HepG2 (cell line): ENCODE measurements at regions not wholly inside any gene's neighbourhood (a gene's known extent, or its start where the extent isn't known, plus 50 kb on each side); places are given as distances from the start of the nearest gene placed in this dataset.
"Not testable (repeated sequence)": the region's sequence is repeated elsewhere in the genome, so short reads cannot be mapped to it uniquely, and the experiment has no call there.

Experiments used
- ATAC-seq: fragments of 200-7000 bp; cut with Tn5 transposase; 3 replicates; pipeline ENCODE4 v1.9.1; 2020; ENCODE audit warnings: mild to moderate bottlenecking, moderate library complexity
- BruUV-seq: library from RNA; stranded (reverse); fragments of 400-500 nt; replicated peaks from 2 replicates; lab custom pipeline; 2021; lab: Mats Ljungman, UMichigan
- CTCF ChIA-PET: fragments of 300-600 bp; formaldehyde crosslinking; extraction: SDS; loops from one replicate; lab custom pipeline; 2021; ENCODE audit warnings: low total read pairs, inconsistent platforms, low intra/inter-chr PET ratio; lab: Yijun Ruan, JAX
- POLR2A ChIA-PET: fragments of 350-600 bp; sonication (Branson Sonifier 250); formaldehyde crosslinking; loops from one replicate; lab custom pipeline; 2020; ENCODE audit warnings: antibody characterized with exemption, inconsistent platforms; lab: Yijun Ruan, JAX
- DNase-seq: peaks from one replicate; pipeline ENCODE4 v3.0.0-alpha.2; 2015; ENCODE audit warnings: low spot score
- FAIRE-seq: peaks from 3 replicates; lab custom pipeline; 2011; peaks lifted over from hg19 to GRCh38; lab: Jason Lieb, UNC
- H2AFZ ChIP-seq: one replicate; pipeline ENCODE4 v1.6.1; 2011; ENCODE audit warnings: low read length, inconsistent platforms
- H3K27ac ChIP-seq: fragments of 300-600 bp; 3 replicates; pipeline ENCODE4 v1.8.0; 2011; ENCODE audit warnings: mixed run types, mild to moderate bottlenecking, mixed read lengths, low read length, inconsistent platforms; ENCODE audit not compliant: insufficient read depth; ENCODE audit errors: extremely low read length
- H3K27me3 ChIP-seq, 2 experiments: fragments of 200-600 bp in 1 of 2; 2 replicates in 1 of 2; 3 replicates in 1 of 2; pipeline versions ENCODE4 v1.6.0 to v1.8.0; 2011; ENCODE audit warnings: low read length in 2 of 2, mild to moderate bottlenecking in 2 of 2, moderate library complexity in 2 of 2, inconsistent platforms in 1 of 2; ENCODE audit not compliant: insufficient read depth in 2 of 2, control insufficient read depth in 1 of 2
- H3K36me3 ChIP-seq, 2 experiments: fragments of 200-600 bp in 1 of 2; replicated peaks in 1 of 2; 2 replicates in 1 of 2; 3 replicates in 1 of 2; pipeline versions ENCODE4 v1.5.1 to v1.8.0; 2011; ENCODE audit warnings: low read length in 2 of 2, inconsistent platforms in 1 of 2; ENCODE audit not compliant: insufficient read depth in 2 of 2, control insufficient read depth in 1 of 2
- H3K4me1 ChIP-seq: 2 replicates; pipeline ENCODE4 v1.5.1; 2012; ENCODE audit warnings: low read length, inconsistent platforms; ENCODE audit not compliant: insufficient read depth
- H3K4me2 ChIP-seq: 2 replicates; pipeline ENCODE4 v1.6.0; 2011; ENCODE audit warnings: low read depth, low read length, inconsistent platforms
- H3K4me3 ChIP-seq, 3 experiments: fragments of 200-600 bp in 1 of 3; sonication (generic), shearing (Covaris generic) in 1 of 3; replicated peaks in 1 of 3; 2 replicates each; pipeline ENCODE4 v1.5.1; 2011 to 2016; ENCODE audit warnings: low read length in 3 of 3, inconsistent platforms in 2 of 3, low read depth in 2 of 3, mild to moderate bottlenecking in 2 of 3, control low read depth in 1 of 3, mixed read lengths in 1 of 3; ENCODE audit not compliant: insufficient read depth in 1 of 3
- H3K79me2 ChIP-seq: one replicate; pipeline ENCODE4 v1.6.1; 2011; ENCODE audit warnings: low read length, inconsistent platforms; ENCODE audit not compliant: insufficient read depth
- H3K9ac ChIP-seq: 2 replicates; pipeline ENCODE4 v1.6.0; 2011; ENCODE audit warnings: mild to moderate bottlenecking, low read depth, low read length, inconsistent platforms; ENCODE audit not compliant: insufficient read depth
- H3K9me3 ChIP-seq: 2 replicates; pipeline ENCODE4 v1.5.1; 2012; ENCODE audit warnings: mild to moderate bottlenecking, low read length
- H4K20me1 ChIP-seq: 2 replicates; pipeline ENCODE4 v1.6.0; 2011; ENCODE audit warnings: inconsistent platforms, mild to moderate bottlenecking, low read length, moderate library complexity; ENCODE audit not compliant: insufficient read depth
- WGBS: methylation state at CpG from one replicate; pipeline ENCODE4 v1.1.6; 2017; ENCODE audit warnings: low lambda C conversion rate; 5-methylcytosine and 5-hydroxymethylcytosine counted together
- in situ Hi-C: cut with HindIII; loops from 2 replicates; pipeline ENCODE4 v1.10.0; 2017; ENCODE audit warnings: low pct_unique_long_range_greater_than_20kb; ENCODE audit not compliant: extremely low pct_ligation_motif_present
- intact Hi-C: fragments of 100-400 bp; cut with micrococcal nuclease; formaldehyde crosslinking; loops from one replicate; pipeline ENCODE4 v1.10.0; 2022; ENCODE audit not compliant: unreplicated experiment
- TF ChIP-seq, protein P1 (sequence below): fragments of 450-650 bp; IDR thresholded peaks from 2 replicates; pipeline ENCODE4 v1.6.1; 2016

DNA sequence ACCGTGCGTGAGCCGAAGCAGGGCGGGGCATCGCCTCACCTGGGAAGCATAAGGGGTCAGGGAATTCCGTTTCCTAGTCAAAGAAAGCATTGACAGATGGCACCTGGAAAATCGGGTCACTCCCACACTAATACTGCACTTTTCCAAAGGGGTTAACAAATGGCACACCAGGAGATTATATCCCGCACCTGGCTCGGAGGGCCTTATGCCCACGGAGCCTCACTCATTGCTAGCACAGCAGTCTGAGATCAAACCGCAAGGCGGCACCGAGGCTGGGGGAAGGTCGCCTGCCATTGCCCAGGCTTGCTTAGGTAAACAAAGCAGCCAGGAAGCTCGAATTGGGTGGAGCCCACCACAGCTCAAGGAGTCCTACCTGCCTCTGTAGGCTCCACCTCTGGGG, 1698.1 kb downstream of the TP53TG3F start:
- H3K36me3 ChIP-seq, H2AFZ ChIP-seq, H3K4me2 ChIP-seq, CTCF ChIA-PET, H4K20me1 ChIP-seq, BruUV-seq, ATAC-seq, H3K27ac ChIP-seq, H3K4me1 ChIP-seq, H3K27me3 ChIP-seq, intact Hi-C loops, DNase-seq, H3K9ac ChIP-seq, H3K79me2 ChIP-seq, H3K4me3 ChIP-seq, FAIRE-seq, POLR2A ChIA-PET, in situ Hi-C loops: not testable (repeated sequence)
- H3K9me3 ChIP-seq: peaks cover 53% of the 10 kb centered on the region
- WGBS: 32% methylated on average over 15 of the region's 15 CpGs

DNA sequence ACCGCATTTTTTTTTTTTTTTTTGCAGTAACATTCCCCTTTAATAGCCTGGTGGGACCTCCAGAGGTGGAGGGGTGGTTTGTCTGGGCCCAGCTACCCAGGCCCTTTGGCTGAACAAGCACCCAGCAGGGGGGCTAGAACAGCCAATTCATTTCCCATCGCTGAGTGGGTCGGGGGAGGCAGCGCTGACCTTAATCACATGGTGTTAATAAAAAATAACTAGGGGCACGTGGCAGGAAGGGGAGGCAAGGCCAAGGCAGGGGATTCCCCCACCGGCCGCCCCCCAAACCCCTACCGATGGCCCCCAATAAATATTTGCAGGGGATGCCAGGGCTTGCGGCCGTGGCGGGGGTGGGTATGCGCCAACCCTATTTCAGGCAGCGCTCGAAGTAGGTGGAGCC, 1709.9 kb downstream of the TP53TG3F start:
- H2AFZ ChIP-seq, H3K27ac ChIP-seq, H3K4me3 ChIP-seq, H3K4me1 ChIP-seq, H3K36me3 ChIP-seq, in situ Hi-C loops, H4K20me1 ChIP-seq, H3K27me3 ChIP-seq, ATAC-seq, POLR2A ChIA-PET, intact Hi-C loops, H3K9ac ChIP-seq, BruUV-seq, FAIRE-seq, H3K4me2 ChIP-seq, CTCF ChIA-PET, H3K79me2 ChIP-seq, DNase-seq: not testable (repeated sequence)
- 61% methylated on average over 12 of the region's 14 CpGs for WGBS
- TF ChIP-seq, protein P1, sequence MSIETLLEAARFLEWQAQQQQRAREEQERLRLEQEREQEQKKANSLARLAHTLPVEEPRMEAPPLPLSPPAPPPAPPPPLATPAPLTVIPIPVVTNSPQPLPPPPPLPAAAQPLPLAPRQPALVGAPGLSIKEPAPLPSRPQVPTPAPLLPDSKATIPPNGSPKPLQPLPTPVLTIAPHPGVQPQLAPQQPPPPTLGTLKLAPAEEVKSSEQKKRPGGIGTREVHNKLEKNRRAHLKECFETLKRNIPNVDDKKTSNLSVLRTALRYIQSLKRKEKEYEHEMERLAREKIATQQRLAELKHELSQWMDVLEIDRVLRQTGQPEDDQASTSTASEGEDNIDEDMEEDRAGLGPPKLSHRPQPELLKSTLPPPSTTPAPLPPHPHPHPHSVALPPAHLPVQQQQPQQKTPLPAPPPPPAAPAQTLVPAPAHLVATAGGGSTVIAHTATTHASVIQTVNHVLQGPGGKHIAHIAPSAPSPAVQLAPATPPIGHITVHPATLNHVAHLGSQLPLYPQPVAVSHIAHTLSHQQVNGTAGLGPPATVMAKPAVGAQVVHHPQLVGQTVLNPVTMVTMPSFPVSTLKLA: peak; percentile 53
- peaks cover 49% of the 10 kb centered on the region for H3K9me3 ChIP-seq

DNA sequence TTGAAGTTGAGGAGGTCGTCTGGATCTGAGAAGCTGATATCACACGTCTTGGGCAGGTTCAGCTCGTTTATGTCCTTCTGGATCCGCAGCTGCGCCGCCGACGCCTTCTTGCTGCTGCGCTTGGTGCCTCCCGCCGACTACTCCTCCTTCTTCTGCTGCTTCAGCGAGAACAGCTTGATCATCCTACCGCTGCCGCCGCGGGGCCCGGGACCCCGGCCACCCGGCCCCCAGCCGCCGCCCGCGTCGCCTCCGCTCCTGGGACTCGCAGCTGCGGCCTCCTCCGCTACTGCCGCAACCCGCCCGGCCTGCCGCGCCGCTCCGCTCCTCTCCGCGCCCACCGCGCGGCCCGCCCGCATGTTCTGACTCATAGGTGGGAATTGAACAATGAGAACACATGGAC, 1710.6 kb downstream of the TP53TG3F start:
- H3K79me2 ChIP-seq, POLR2A ChIA-PET, H3K27ac ChIP-seq, intact Hi-C loops, H3K36me3 ChIP-seq, H2AFZ ChIP-seq, ATAC-seq, H3K4me3 ChIP-seq, H3K4me1 ChIP-seq, DNase-seq, H3K9ac ChIP-seq, in situ Hi-C loops, FAIRE-seq, CTCF ChIA-PET, H3K4me2 ChIP-seq, H3K27me3 ChIP-seq, H4K20me1 ChIP-seq, BruUV-seq: not testable (repeated sequence)
- H3K9me3 ChIP-seq: peaks cover 55% of the 10 kb centered on the region
- WGBS: 76% methylated on average over 42 of the region's 42 CpGs
